GM12864 (cell line): ENCODE measurements at regions not wholly inside any gene's neighbourhood (a gene's known extent, or its start where the extent isn't known, plus 50 kb on each side); places are given as distances from the start of the nearest gene placed in this dataset.
"Not testable (repeated sequence)": the region's sequence is repeated elsewhere in the genome, so short reads cannot be mapped to it uniquely, and the experiment has no call there.

Experiments used
- DNase-seq: peaks from one replicate; pipeline ENCODE4 v3.0.0-alpha.2; 2011; ENCODE audit warnings: low read depth
- H3K4me3 ChIP-seq: 2 replicates; pipeline ENCODE4 v1.5.1; 2011; ENCODE audit warnings: mild to moderate bottlenecking, low read depth, low read length, control low read depth
- CTCF ChIP-seq: IDR thresholded peaks from 2 replicates; pipeline ENCODE4 v1.5.1; 2011; ENCODE audit warnings: low read depth, mild to moderate bottlenecking, moderate library complexity, low read length, control low read depth, inconsistent platforms; ENCODE audit errors: missing control alignments

- no peak overlapping the region for H3K4me3 ChIP-seq
- no peak for TF ChIP-seq CTCF
- DNase-seq, result no peak
These were observed 191.6 kb downstream of the SOX4 start for GRCh38 chr6:21785164-21785563.

GRCh38 chr6:21791056-21791455 is 197.5 kb downstream of the SOX4 start:
- H3K4me3 ChIP-seq, result no peak overlapping the region
- DNase-seq, result no peak
- no peak for TF ChIP-seq CTCF

- no peak for TF ChIP-seq CTCF
- no peak for DNase-seq
- no peak overlapping the region for H3K4me3 ChIP-seq
These were observed 198.0 kb downstream of the SOX4 start for GRCh38 chr6:21791581-21791980.

- no peak for TF ChIP-seq CTCF
- no peak for DNase-seq
- no peak overlapping the region for H3K4me3 ChIP-seq
These were observed 198.6 kb downstream of the SOX4 start for GRCh38 chr6:21792177-21792576.

GRCh38 chr6:21796979-21797378 is 203.4 kb downstream of the SOX4 start:
- not testable (repeated sequence) for DNase-seq, H3K4me3 ChIP-seq

- no peak overlapping the region for H3K4me3 ChIP-seq
- DNase-seq, result no peak
- TF ChIP-seq CTCF, result no peak
These were observed 204.9 kb downstream of the SOX4 start for GRCh38 chr6:21798468-21798867.

GRCh38 chr6:21800330-21800729 is 206.8 kb downstream of the SOX4 start:
- no peak for DNase-seq
- H3K4me3 ChIP-seq, result no peak overlapping the region
- no peak for TF ChIP-seq CTCF

- no peak overlapping the region for H3K4me3 ChIP-seq
- TF ChIP-seq CTCF, result no peak
- DNase-seq, result no peak
These were observed 207.4 kb downstream of the SOX4 start for GRCh38 chr6:21800948-21801438.
